ENCODE measurements at regions not wholly inside any gene's neighbourhood (a gene's known extent, or its start where the extent isn't known, plus 50 kb on each side); places are given as distances from the start of the nearest gene placed in this dataset.

GRCh38 chr18:68035774-68036522 is 519.4 kb upstream of the DSEL start:
- CTCF ChIA-PET, result no interaction called here
- in situ Hi-C loops (cut with HindIII; ENCODE audit: low pct_unique_long_range_greater_than_20kb, low sequenced_read_pairs) (no loop called here), intact Hi-C loops (cut with micrococcal nuclease; ENCODE audit: unreplicated experiment) (no loop called here)
- no peak for DNase-seq (ENCODE audit: low read depth, low spot score)
- no peaks in the 10 kb centered on the region for H3K36me3 ChIP-seq (ENCODE audit: control insufficient read depth, insufficient read depth, low read length)
- BruUV-seq (replicated peaks), result no TSS peak
- no peaks in the 10 kb centered on the region for H3K4me1 ChIP-seq (ENCODE audit: control insufficient read depth, insufficient read depth, low read length)
- ATAC-seq, result no peak
- POLR2A ChIA-PET, result no interaction called here
- no peaks in the 10 kb centered on the region for H3K27me3 ChIP-seq (ENCODE audit: control insufficient read depth, insufficient read depth, low read length)
- H3K27ac ChIP-seq (ENCODE audit: low read length), result no peak overlapping the region
- TF ChIP-seq POLR2AphosphoS5 (IDR thresholded peaks at IDR 0.05; ENCODE audit: low read depth, low read length) (no peak), REST (IDR thresholded peaks at IDR 0.05; ENCODE audit: insufficient read depth in 1 of 2, low read depth in 2 of 2, low read length in 1 of 2) (no peak), SIN3A (IDR thresholded peaks at IDR 0.05; ENCODE audit: borderline replicate concordance, insufficient read depth, low read depth, low read length) (no peak), TCF7L2 (IDR thresholded peaks at IDR 0.05; ENCODE audit: low read depth, low read length) (no peak)
- TF ChIP-seq, protein P1, sequence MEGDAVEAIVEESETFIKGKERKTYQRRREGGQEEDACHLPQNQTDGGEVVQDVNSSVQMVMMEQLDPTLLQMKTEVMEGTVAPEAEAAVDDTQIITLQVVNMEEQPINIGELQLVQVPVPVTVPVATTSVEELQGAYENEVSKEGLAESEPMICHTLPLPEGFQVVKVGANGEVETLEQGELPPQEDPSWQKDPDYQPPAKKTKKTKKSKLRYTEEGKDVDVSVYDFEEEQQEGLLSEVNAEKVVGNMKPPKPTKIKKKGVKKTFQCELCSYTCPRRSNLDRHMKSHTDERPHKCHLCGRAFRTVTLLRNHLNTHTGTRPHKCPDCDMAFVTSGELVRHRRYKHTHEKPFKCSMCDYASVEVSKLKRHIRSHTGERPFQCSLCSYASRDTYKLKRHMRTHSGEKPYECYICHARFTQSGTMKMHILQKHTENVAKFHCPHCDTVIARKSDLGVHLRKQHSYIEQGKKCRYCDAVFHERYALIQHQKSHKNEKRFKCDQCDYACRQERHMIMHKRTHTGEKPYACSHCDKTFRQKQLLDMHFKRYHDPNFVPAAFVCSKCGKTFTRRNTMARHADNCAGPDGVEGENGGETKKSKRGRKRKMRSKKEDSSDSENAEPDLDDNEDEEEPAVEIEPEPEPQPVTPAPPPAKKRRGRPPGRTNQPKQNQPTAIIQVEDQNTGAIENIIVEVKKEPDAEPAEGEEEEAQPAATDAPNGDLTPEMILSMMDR (IDR thresholded peaks at IDR 0.05), result no peak
- H3K4me3 ChIP-seq (ENCODE audit: low read depth in 2 of 2, low read length in 2 of 2), result no peak overlapping the region
- no peaks in the 10 kb centered on the region for H3K9me3 ChIP-seq (ENCODE audit: control insufficient read depth, insufficient read depth, low read depth, low read length)

DNA sequence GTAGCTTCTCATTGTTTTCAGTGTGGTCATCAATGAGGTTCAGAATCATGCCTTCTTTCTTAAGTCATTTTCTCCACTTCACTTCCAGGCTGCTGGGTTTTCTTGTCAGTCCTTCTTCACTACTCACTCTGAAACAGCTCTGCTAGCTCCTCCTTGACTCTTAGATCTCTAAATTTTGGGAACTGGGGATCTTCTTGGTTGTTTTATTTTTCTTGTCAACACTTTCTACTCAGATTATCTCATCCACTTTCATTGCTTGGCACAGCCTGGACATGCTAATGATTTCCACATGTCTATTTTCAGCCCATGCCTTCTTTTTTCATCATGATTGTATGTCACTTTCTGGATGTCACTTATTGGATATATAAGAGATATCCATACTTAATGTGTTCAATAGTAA is 517.8 kb upstream of the DSEL start:
- in situ Hi-C loops (cut with HindIII; ENCODE audit: low pct_unique_long_range_greater_than_20kb, low sequenced_read_pairs) (no loop called here), intact Hi-C loops (cut with micrococcal nuclease; ENCODE audit: unreplicated experiment) (no loop called here)
- H3K27ac ChIP-seq (ENCODE audit: low read length), result no peak overlapping the region
- no peak for ATAC-seq
- H3K9me3 ChIP-seq (ENCODE audit: control insufficient read depth, insufficient read depth, low read depth, low read length), result no peaks in the 10 kb centered on the region
- H3K4me3 ChIP-seq (ENCODE audit: low read depth in 2 of 2, low read length in 2 of 2), result no peak overlapping the region
- no peak for DNase-seq (ENCODE audit: low read depth, low spot score)
- H3K27me3 ChIP-seq (ENCODE audit: control insufficient read depth, insufficient read depth, low read length), result no peaks in the 10 kb centered on the region
- ChIA-PET POLR2A (no interaction called here), CTCF (no interaction called here)
- no TSS peak for BruUV-seq (replicated peaks)
- no peaks in the 10 kb centered on the region for H3K36me3 ChIP-seq (ENCODE audit: control insufficient read depth, insufficient read depth, low read length)
- H3K4me1 ChIP-seq (ENCODE audit: control insufficient read depth, insufficient read depth, low read length), result no peaks in the 10 kb centered on the region
- TF ChIP-seq REST (IDR thresholded peaks at IDR 0.05; ENCODE audit: insufficient read depth in 1 of 2, low read depth in 2 of 2, low read length in 1 of 2) (no peak), POLR2AphosphoS5 (IDR thresholded peaks at IDR 0.05; ENCODE audit: low read depth, low read length) (no peak), SIN3A (IDR thresholded peaks at IDR 0.05; ENCODE audit: borderline replicate concordance, insufficient read depth, low read depth, low read length) (no peak), TCF7L2 (IDR thresholded peaks at IDR 0.05; ENCODE audit: low read depth, low read length) (no peak)
- TF ChIP-seq, protein P1 (IDR thresholded peaks at IDR 0.05), result no peak
